ENCODE measurements at regions not wholly inside any gene's neighbourhood (a gene's known extent, or its start where the extent isn't known, plus 50 kb on each side); places are given as distances from the start of the nearest gene placed in this dataset.

DNA sequence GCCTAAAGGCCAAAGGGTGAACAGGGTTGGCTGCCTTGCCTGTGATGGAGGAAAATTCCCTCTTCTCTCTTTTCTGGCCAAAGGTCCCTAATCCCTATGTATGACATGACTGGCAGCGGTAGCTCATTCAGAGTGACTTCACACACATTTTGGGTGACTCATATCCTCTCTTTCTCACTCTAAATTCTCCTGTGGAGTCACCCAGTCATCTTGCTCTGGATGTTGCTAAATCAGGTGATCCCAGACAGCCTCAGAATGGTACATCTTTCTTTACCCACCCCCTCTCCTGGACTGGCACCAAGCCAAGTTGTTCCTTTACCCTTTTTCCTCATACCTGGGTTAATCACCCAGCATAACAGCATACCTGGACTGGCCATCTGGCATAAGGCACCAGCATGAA lies 77.2 kb downstream of the NEURL3 start:
- ChIA-PET CTCF (interaction anchor here (0.6 kb wide), 1 partner anchor 337 kb away, joined by 4 read pairs; no protein-coding TSS in a partner anchor), POLR2A (no interaction called here)
- peaks cover 0 to 19% (median 3%) of the 10 kb centered on the region in 4 experiments for H3K27me3 ChIP-seq (replicated peaks in 1 of 4; ENCODE audit: control extremely low read depth in 1 of 4, control insufficient read depth in 3 of 4, insufficient read depth in 4 of 4, low read length in 3 of 4)
- no peak overlapping the region for H3K27ac ChIP-seq (ENCODE audit: low read length in 2 of 2)
- H3K36me3 ChIP-seq (replicated peaks in 1 of 2; ENCODE audit: control extremely low read depth in 1 of 2, control insufficient read depth in 1 of 2, extremely low read depth in 1 of 2, insufficient read depth in 2 of 2, low read length in 1 of 2): no peaks in the 10 kb centered on the region
- no peak overlapping the region for H3K4me3 ChIP-seq (ENCODE audit: control extremely low read depth in 1 of 5, extremely low read depth in 1 of 5, insufficient read depth in 1 of 5, low read depth in 2 of 5, low read length in 4 of 5)
- no peak overlapping the region for H3K9ac ChIP-seq (ENCODE audit: low read length)
- H3K4me3 Mint-ChIP-seq: no peak overlapping the region
- intact Hi-C loops (cut with micrococcal nuclease): no loop called here
- no peak for TF ChIP-seq EZH2 (IDR thresholded peaks at IDR 0.05; ENCODE audit: borderline replicate concordance, insufficient read depth, low read depth, low read length, poor library complexity, severe bottlenecking)
- TF ChIP-seq, protein P1, sequence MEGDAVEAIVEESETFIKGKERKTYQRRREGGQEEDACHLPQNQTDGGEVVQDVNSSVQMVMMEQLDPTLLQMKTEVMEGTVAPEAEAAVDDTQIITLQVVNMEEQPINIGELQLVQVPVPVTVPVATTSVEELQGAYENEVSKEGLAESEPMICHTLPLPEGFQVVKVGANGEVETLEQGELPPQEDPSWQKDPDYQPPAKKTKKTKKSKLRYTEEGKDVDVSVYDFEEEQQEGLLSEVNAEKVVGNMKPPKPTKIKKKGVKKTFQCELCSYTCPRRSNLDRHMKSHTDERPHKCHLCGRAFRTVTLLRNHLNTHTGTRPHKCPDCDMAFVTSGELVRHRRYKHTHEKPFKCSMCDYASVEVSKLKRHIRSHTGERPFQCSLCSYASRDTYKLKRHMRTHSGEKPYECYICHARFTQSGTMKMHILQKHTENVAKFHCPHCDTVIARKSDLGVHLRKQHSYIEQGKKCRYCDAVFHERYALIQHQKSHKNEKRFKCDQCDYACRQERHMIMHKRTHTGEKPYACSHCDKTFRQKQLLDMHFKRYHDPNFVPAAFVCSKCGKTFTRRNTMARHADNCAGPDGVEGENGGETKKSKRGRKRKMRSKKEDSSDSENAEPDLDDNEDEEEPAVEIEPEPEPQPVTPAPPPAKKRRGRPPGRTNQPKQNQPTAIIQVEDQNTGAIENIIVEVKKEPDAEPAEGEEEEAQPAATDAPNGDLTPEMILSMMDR (IDR thresholded peaks at IDR 0.05): no peak
- H3K27ac Mint-ChIP-seq: no peak overlapping the region
- 89% methylated on average over 1 of the region's 1 CpG for WGBS (ENCODE audit: insufficient coverage)
- DNase-seq: no peak
- H3K4me1 Mint-ChIP-seq: no peaks in the 10 kb centered on the region
- no peaks in the 10 kb centered on the region for H4K20me1 ChIP-seq (ENCODE audit: control insufficient read depth, insufficient read depth, low read length, poor library complexity, severe bottlenecking)
- H3K9me3 ChIP-seq (ENCODE audit: control extremely low read depth in 1 of 3, control insufficient read depth in 2 of 3, insufficient read depth in 1 of 3, low read length in 2 of 3): peaks cover 0 to 24% (median 21%) of the 10 kb centered on the region in 3 donors
- no peaks in the 10 kb centered on the region for H3K4me1 ChIP-seq (ENCODE audit: control insufficient read depth in 2 of 2, insufficient read depth in 2 of 2, low read length in 2 of 2)
- H2AFZ ChIP-seq (ENCODE audit: insufficient read depth, low read depth, low read length, poor library complexity, severe bottlenecking): no peak overlapping the region
- H3K27me3 Mint-ChIP-seq: peaks cover 38% of the 10 kb centered on the region
- no peaks in the 10 kb centered on the region for H3K79me2 ChIP-seq (ENCODE audit: control insufficient read depth, insufficient read depth, low read length)
- H3K9me3 Mint-ChIP-seq (ENCODE audit: insufficient read depth): peaks cover 6% of the 10 kb centered on the region
- no peak overlapping the region for H3K4me2 ChIP-seq (replicated peaks; ENCODE audit: low read depth, low read length, poor library complexity, severe bottlenecking)
- no peak for ATAC-seq (ENCODE audit: low read depth)

DNA sequence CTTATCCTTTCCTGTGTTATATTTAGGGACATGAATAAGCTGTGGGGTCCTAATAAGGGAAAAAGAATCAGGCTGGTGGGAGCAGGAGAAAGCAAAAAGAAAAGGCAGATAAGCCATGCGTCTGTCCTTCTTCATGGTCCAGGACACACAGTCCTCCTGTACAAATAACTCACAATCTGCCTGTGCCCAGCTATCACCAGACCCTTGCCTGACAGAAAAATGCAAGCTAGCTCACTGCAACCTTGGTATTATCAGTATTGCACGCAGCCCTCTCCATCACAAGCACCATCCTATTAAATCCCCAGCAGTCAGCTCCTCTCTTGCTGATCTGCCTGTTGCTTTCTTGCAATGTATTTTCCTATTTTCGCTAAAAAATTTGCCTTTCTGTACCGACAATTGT lies 78.0 kb downstream of the NEURL3 start:
- intact Hi-C loops (cut with micrococcal nuclease): no loop called here
- no peak overlapping the region for H3K4me3 ChIP-seq (ENCODE audit: control extremely low read depth in 1 of 5, extremely low read depth in 1 of 5, insufficient read depth in 1 of 5, low read depth in 2 of 5, low read length in 4 of 5)
- no peaks in the 10 kb centered on the region for H3K36me3 ChIP-seq (replicated peaks in 1 of 2; ENCODE audit: control extremely low read depth in 1 of 2, control insufficient read depth in 1 of 2, extremely low read depth in 1 of 2, insufficient read depth in 2 of 2, low read length in 1 of 2)
- H3K27ac ChIP-seq (ENCODE audit: low read length in 2 of 2): no peak overlapping the region
- WGBS (ENCODE audit: insufficient coverage): 91% methylated on average over 4 of the region's 4 CpGs
- ChIA-PET POLR2A (interaction anchor here (0.6 kb wide), 1 partner anchor 359 kb away, joined by 5 read pairs; no protein-coding TSS in a partner anchor), CTCF (interaction anchor here (0.6 kb wide), 1 partner anchor 337 kb away, joined by 4 read pairs; no protein-coding TSS in a partner anchor)
- H3K4me1 ChIP-seq (ENCODE audit: control insufficient read depth in 2 of 2, insufficient read depth in 2 of 2, low read length in 2 of 2): no peaks in the 10 kb centered on the region
- no peak for ATAC-seq (ENCODE audit: low read depth)
- DNase-seq: no peak
- no peak for TF ChIP-seq EZH2 (IDR thresholded peaks at IDR 0.05; ENCODE audit: borderline replicate concordance, insufficient read depth, low read depth, low read length, poor library complexity, severe bottlenecking)
- TF ChIP-seq, protein P1 (IDR thresholded peaks at IDR 0.05): no peak
- H3K9me3 Mint-ChIP-seq (ENCODE audit: insufficient read depth): peaks cover 6% of the 10 kb centered on the region
- H3K79me2 ChIP-seq (ENCODE audit: control insufficient read depth, insufficient read depth, low read length): no peaks in the 10 kb centered on the region
- no peak overlapping the region for H2AFZ ChIP-seq (ENCODE audit: insufficient read depth, low read depth, low read length, poor library complexity, severe bottlenecking)
- no peaks in the 10 kb centered on the region for H3K4me1 Mint-ChIP-seq
- H3K9me3 ChIP-seq (ENCODE audit: control extremely low read depth in 1 of 3, control insufficient read depth in 2 of 3, insufficient read depth in 1 of 3, low read length in 2 of 3): peaks cover 0 to 24% (median 21%) of the 10 kb centered on the region in 3 donors
- peaks cover 41% of the 10 kb centered on the region for H3K27me3 Mint-ChIP-seq
- H3K9ac ChIP-seq (ENCODE audit: low read length): no peak overlapping the region
- H3K4me3 Mint-ChIP-seq: no peak overlapping the region
- peaks cover 0 to 19% (median 4%) of the 10 kb centered on the region in 4 experiments for H3K27me3 ChIP-seq (replicated peaks in 1 of 4; ENCODE audit: control extremely low read depth in 1 of 4, control insufficient read depth in 3 of 4, insufficient read depth in 4 of 4, low read length in 3 of 4)
- no peak overlapping the region for H3K4me2 ChIP-seq (replicated peaks; ENCODE audit: low read depth, low read length, poor library complexity, severe bottlenecking)
- H3K27ac Mint-ChIP-seq: no peak overlapping the region
- no peaks in the 10 kb centered on the region for H4K20me1 ChIP-seq (ENCODE audit: control insufficient read depth, insufficient read depth, low read length, poor library complexity, severe bottlenecking)

Data from B cell (primary cell).